Activated naive CD4-positive, alpha-beta T cell treated with anti-CD3 and anti-CD28 coated beads for 36 hours (primary cell): ENCODE measurements at regions not wholly inside any gene's neighbourhood (a gene's known extent, or its start where the extent isn't known, plus 50 kb on each side); places are given as distances from the start of the nearest gene placed in this dataset.

Source experiments
- CTCF ChIA-PET: fragments of 350-600 bp; sonication (Branson Sonifier 250); formaldehyde crosslinking; loops from one replicate; lab custom pipeline; 2021; ENCODE audit warnings: antibody characterized with exemption; lab: Charles Lee
- DNase-seq: peaks from one replicate; pipeline ENCODE4 v3.0.0-alpha.2; 2020
- H3K27ac Mint-ChIP-seq: one replicate; pipeline ENCODE4 v1.8.0; 2021; ENCODE audit warnings: mild to moderate bottlenecking, mixed read lengths
- H3K27me3 Mint-ChIP-seq: one replicate; pipeline ENCODE4 v1.8.0; 2021; ENCODE audit warnings: low read depth, mixed read lengths
- H3K36me3 Mint-ChIP-seq: one replicate; pipeline ENCODE4 v1.8.0; 2021; ENCODE audit warnings: low read depth, mixed read lengths
- H3K4me1 Mint-ChIP-seq: one replicate; pipeline ENCODE4 v1.8.0; 2021; ENCODE audit warnings: low read depth, mixed read lengths
- H3K4me3 Mint-ChIP-seq: one replicate; pipeline ENCODE4 v1.8.0; 2021; ENCODE audit warnings: mild to moderate bottlenecking, moderate library complexity, mixed read lengths
- H3K9me3 Mint-ChIP-seq: one replicate; pipeline ENCODE4 v1.8.0; 2021; ENCODE audit warnings: mixed read lengths
- intact Hi-C: fragments of 100-400 bp; cut with micrococcal nuclease; formaldehyde crosslinking; loops from one replicate; pipeline ENCODE4 v1.15.1; 2023

- H3K9me3 Mint-ChIP-seq = peaks cover 5% of the 10 kb centered on the region
- no peak for DNase-seq
- no peaks in the 10 kb centered on the region for H3K36me3 Mint-ChIP-seq
- H3K27me3 Mint-ChIP-seq = peaks cover 5% of the 10 kb centered on the region
- H3K4me1 Mint-ChIP-seq = no peaks in the 10 kb centered on the region
- CTCF ChIA-PET = no interaction called here
- H3K4me3 Mint-ChIP-seq = no peak overlapping the region
- intact Hi-C loops = no loop called here
- H3K27ac Mint-ChIP-seq = no peak overlapping the region
Measured at GRCh38 chr5:98594098-98594497, 179.4 kb upstream of the RGMB start.

DNA sequence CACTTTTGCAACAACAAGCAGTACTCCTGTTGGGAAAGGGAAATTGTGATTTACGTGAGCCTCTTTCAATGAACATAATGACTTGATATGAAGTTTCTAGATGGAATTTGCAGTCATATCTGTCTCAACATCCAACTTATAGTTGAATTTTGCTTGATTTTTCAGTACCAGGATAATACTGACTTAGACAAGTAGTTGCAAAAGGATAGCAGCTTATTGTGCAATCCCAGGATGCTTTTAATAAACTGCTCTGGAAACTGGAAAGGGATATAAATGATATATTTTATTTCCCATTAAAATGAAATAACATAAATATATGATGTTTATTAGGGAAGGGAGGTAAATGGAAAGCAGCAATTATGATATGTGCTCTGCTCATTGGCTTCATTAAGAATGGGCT is 174.4 kb upstream of the RGMB start:
- Mint-ChIP-seq H3K27me3 (no peaks in the 10 kb centered on the region), H3K36me3 (no peaks in the 10 kb centered on the region), H3K4me1 (no peaks in the 10 kb centered on the region), H3K4me3 (no peak overlapping the region), H3K27ac (no peak overlapping the region), H3K9me3 (no peaks in the 10 kb centered on the region)
- CTCF ChIA-PET = no interaction called here
- intact Hi-C loops = no loop called here
- no peak for DNase-seq

GRCh38 chr5:98602534-98603112 is 170.8 kb upstream of the RGMB start:
- Mint-ChIP-seq H3K27ac (no peak overlapping the region), H3K4me3 (no peak overlapping the region), H3K4me1 (no peaks in the 10 kb centered on the region), H3K36me3 (no peaks in the 10 kb centered on the region), H3K9me3 (no peaks in the 10 kb centered on the region), H3K27me3 (no peaks in the 10 kb centered on the region)
- no peak for DNase-seq
- intact Hi-C loops = no loop called here
- CTCF ChIA-PET = no interaction called here

DNA sequence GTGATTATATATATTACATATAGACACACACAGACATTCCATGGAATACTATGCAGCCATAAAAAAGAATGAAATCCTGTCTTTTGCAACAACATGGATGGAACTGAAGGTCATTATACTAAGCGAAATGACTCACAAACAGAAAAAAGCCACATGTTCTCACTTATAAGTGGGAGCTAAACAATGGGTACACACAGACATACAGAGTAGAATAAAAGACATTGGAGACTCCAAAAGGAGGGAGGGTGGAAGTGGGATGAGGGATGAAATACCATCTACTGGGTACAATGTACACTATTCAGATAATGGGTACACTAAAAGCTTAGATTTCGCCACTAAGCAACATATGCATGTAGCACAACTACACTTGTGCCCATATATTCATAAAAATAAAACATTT is 170.0 kb upstream of the RGMB start:
- no peak for DNase-seq
- H3K36me3 Mint-ChIP-seq = no peaks in the 10 kb centered on the region
- H3K27ac Mint-ChIP-seq = no peak overlapping the region
- CTCF ChIA-PET = no interaction called here
- H3K4me3 Mint-ChIP-seq = no peak overlapping the region
- no peaks in the 10 kb centered on the region for H3K9me3 Mint-ChIP-seq
- intact Hi-C loops = no loop called here
- no peaks in the 10 kb centered on the region for H3K4me1 Mint-ChIP-seq
- peaks cover 3% of the 10 kb centered on the region for H3K27me3 Mint-ChIP-seq

GRCh38 chr5:98604301-98604700 is 169.2 kb upstream of the RGMB start:
- no peak overlapping the region for H3K27ac Mint-ChIP-seq

GRCh38 chr5:98604721-98605425 is 168.6 kb upstream of the RGMB start:
- H3K27ac Mint-ChIP-seq = no peak overlapping the region
- no peak overlapping the region for H3K4me3 Mint-ChIP-seq
- H3K4me1 Mint-ChIP-seq = no peaks in the 10 kb centered on the region
- intact Hi-C loops = no loop called here
- DNase-seq = no peak
- no peaks in the 10 kb centered on the region for H3K9me3 Mint-ChIP-seq
- H3K36me3 Mint-ChIP-seq = no peaks in the 10 kb centered on the region
- CTCF ChIA-PET = no interaction called here
- H3K27me3 Mint-ChIP-seq = peaks cover 4% of the 10 kb centered on the region

More at GRCh38 chr5:98604301-98604700, 169.2 kb upstream of the RGMB start:
- H3K27me3 Mint-ChIP-seq = peaks cover 3% of the 10 kb centered on the region
- DNase-seq = no peak
- H3K4me1 Mint-ChIP-seq = no peaks in the 10 kb centered on the region
- CTCF ChIA-PET = no interaction called here
- intact Hi-C loops = no loop called here
- no peaks in the 10 kb centered on the region for H3K9me3 Mint-ChIP-seq
- H3K4me3 Mint-ChIP-seq = no peak overlapping the region
- H3K36me3 Mint-ChIP-seq = no peaks in the 10 kb centered on the region

DNA sequence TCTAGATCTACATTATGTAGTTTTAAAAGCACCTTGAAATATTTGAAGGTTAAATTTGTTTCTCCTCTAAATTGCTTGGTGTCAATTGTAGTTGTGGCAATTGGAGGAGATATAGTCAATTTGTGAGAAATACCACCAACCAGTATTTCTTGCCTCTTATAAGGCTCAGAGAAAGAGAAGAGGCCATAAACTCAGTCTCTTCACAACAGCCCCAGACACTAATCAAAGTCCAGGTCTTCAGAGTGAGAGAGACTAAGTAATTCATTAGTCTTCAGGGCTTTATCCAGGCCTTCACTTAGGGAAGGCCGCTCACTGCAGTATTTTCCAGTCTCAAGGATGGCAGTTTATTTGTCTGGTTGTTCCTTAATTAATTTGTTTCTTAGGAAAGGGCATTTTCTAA is 168.0 kb upstream of the RGMB start:
- Mint-ChIP-seq H3K9me3 (no peaks in the 10 kb centered on the region), H3K4me3 (no peak overlapping the region), H3K4me1 (no peaks in the 10 kb centered on the region), H3K27ac (no peak overlapping the region), H3K27me3 (peaks cover 7% of the 10 kb centered on the region), H3K36me3 (no peaks in the 10 kb centered on the region)
- intact Hi-C loops = no loop called here
- no peak for DNase-seq
- CTCF ChIA-PET = no interaction called here

GRCh38 chr5:98606961-98607360 is 166.5 kb upstream of the RGMB start:
- H3K4me3 Mint-ChIP-seq = no peak overlapping the region
- peaks cover 7% of the 10 kb centered on the region for H3K27me3 Mint-ChIP-seq
- CTCF ChIA-PET = no interaction called here
- H3K36me3 Mint-ChIP-seq = no peaks in the 10 kb centered on the region
- DNase-seq = no peak
- intact Hi-C loops = no loop called here
- no peaks in the 10 kb centered on the region for H3K4me1 Mint-ChIP-seq
- no peaks in the 10 kb centered on the region for H3K9me3 Mint-ChIP-seq
- H3K27ac Mint-ChIP-seq = no peak overlapping the region

DNA sequence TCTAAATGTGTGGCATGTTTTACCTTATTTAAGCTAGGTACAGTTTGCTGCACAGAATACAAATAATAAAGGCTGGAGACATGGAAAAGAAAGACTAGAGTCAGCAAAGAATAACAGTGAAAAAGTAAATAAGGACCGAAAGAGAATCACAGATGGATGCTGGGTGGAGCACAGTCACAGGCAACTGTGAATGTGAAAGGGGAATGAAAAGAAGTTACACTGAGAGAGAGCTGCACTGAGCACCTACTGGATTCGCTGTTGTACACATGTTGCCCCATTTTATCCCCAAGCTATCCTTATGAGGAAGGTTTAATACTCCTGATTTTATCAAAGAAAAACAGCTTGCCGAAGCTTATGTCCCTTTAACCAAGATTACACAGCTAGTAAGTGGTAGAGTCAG is 165.4 kb upstream of the RGMB start:
- H3K27ac Mint-ChIP-seq = no peak overlapping the region
- intact Hi-C loops = no loop called here
- DNase-seq = no peak
- H3K36me3 Mint-ChIP-seq = no peaks in the 10 kb centered on the region
- no peaks in the 10 kb centered on the region for H3K9me3 Mint-ChIP-seq
- no peak overlapping the region for H3K4me3 Mint-ChIP-seq
- no peaks in the 10 kb centered on the region for H3K4me1 Mint-ChIP-seq
- CTCF ChIA-PET = no interaction called here
- peaks cover 7% of the 10 kb centered on the region for H3K27me3 Mint-ChIP-seq

DNA sequence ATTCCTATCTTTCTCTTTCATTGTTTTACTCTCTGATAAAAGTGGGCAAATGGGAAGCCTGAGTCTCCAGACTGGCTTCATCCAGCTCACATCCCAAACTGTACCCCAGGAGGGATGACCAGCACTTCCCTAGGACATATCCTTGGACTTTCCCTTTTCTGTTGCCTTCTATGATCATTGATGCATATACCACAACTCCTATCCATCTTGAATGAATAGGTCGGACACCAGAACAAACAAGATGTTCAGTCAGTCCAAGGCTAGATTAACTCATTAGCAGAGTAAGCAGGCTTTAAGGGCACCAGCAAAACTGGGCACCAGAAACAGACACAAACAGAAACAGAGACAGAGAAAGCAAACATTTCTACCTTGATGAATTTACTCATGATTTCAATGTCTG is 159.1 kb upstream of the RGMB start:
- Mint-ChIP-seq H3K4me1 (no peaks in the 10 kb centered on the region), H3K4me3 (no peak overlapping the region), H3K27me3 (peaks cover 3% of the 10 kb centered on the region), H3K36me3 (no peaks in the 10 kb centered on the region), H3K27ac (no peak overlapping the region), H3K9me3 (no peaks in the 10 kb centered on the region)
- DNase-seq = no peak
- intact Hi-C loops = no loop called here
- CTCF ChIA-PET = no interaction called here

- Mint-ChIP-seq H3K4me3 (no peak overlapping the region), H3K27ac (no peak overlapping the region), H3K27me3 (peaks cover 15% of the 10 kb centered on the region), H3K36me3 (no peaks in the 10 kb centered on the region), H3K4me1 (no peaks in the 10 kb centered on the region), H3K9me3 (no peaks in the 10 kb centered on the region)
- CTCF ChIA-PET = no interaction called here
- DNase-seq = no peak
- intact Hi-C loops = no loop called here
Measured at GRCh38 chr5:98621821-98622220, 151.6 kb upstream of the RGMB start.

DNA sequence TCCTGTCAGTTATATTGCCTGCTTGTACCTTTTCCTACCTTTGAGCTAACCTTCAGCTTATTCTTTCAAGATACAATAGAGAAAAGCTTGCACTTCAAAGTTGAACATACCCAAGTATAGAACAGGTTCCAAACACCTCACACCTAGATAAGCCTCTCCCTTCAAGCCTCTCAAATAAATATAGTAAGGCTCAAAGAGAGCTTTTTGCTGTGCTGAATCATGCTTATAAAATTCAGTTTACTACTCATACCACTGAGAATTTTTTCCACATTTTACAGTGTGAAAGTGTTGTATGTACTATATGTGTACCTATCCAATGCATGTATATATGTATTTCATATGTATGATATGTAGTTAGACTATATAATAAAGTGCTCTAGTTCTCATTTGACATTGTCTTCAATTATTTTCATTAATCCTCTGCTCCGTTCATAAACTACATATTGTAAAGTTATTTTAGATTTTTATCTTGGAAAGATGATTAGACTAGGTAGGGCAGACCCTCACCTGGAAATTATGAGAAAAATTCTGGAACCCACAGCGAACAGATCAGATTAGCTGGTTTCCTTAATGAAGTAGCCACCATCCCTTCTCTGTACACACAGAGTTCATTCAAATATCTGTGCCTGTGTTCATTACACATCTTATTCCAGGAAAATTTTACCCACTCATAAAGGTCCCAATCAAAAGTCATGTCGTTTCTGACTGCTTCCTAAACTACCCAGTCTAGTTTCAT is 149.2 kb upstream of the RGMB start:
- Mint-ChIP-seq H3K4me1 (no peaks in the 10 kb centered on the region), H3K36me3 (no peaks in the 10 kb centered on the region), H3K4me3 (no peak overlapping the region), H3K27ac (no peak overlapping the region), H3K27me3 (peaks cover 15% of the 10 kb centered on the region), H3K9me3 (no peaks in the 10 kb centered on the region)
- DNase-seq = no peak
- intact Hi-C loops = no loop called here
- CTCF ChIA-PET = no interaction called here

DNA sequence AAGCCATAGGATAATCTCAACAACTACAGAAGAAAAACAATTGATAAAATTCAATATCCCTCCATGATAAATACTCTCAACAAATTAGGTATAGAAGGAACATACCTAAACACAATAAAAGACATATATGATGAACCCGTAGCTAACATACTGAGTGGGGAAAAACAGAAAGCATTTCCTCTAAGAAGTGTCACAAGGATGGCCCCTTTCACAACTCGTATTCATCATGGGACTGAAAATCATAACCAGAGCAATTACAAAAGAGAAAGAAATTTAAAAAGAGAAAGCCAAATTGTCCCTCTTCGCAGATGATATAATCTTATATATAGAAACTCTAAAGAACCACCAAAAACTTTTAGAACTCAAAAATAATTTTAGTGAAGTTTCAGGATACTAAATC is 146.3 kb upstream of the RGMB start:
- Mint-ChIP-seq H3K36me3 (no peaks in the 10 kb centered on the region), H3K9me3 (no peaks in the 10 kb centered on the region), H3K4me3 (no peak overlapping the region), H3K27me3 (peaks cover 17% of the 10 kb centered on the region), H3K4me1 (no peaks in the 10 kb centered on the region), H3K27ac (no peak overlapping the region)
- intact Hi-C loops = no loop called here
- CTCF ChIA-PET = interaction anchor here (1.3 kb wide), 1 partner anchor 142 kb away, joined by 3 read pairs; no protein-coding TSS in a partner anchor
- DNase-seq = no peak
